Sigmoid colon (tissue), 6 donors: ENCODE measurements at regions not wholly inside any gene's neighbourhood (a gene's known extent, or its start where the extent isn't known, plus 50 kb on each side); places are given as distances from the start of the nearest gene placed in this dataset.
"Not testable (repeated sequence)": the region's sequence is repeated elsewhere in the genome, so short reads cannot be mapped to it uniquely, and the experiment has no call there.

Experiments used
- DNase-seq: peaks from one replicate; pipeline ENCODE4 v3.0.0-alpha.2; 2019
- H3K27ac ChIP-seq, 4 donors: fragments of 200-600 bp; sonication (generic); one replicate each; pipeline ENCODE4 v1.5.1; 2016 to 2019; ENCODE audit warnings: mild to moderate bottlenecking in 1 of 4
- H3K27me3 ChIP-seq, 3 donors: fragments of 200-600 bp; sonication (generic); one replicate each; pipeline ENCODE4 v1.5.1; 2019; ENCODE audit warnings: mild to moderate bottlenecking in 1 of 3
- H3K36me3 ChIP-seq, 4 donors: fragments of 200-600 bp; sonication (generic); one replicate each; pipeline ENCODE4 v1.5.1; 2016 to 2019
- H3K4me1 ChIP-seq, 4 donors: fragments of 200-600 bp; sonication (generic); one replicate each; pipeline ENCODE4 v1.5.1; 2017 to 2019
- H3K4me3 ChIP-seq, 4 donors: fragments of 200-600 bp; sonication (generic); one replicate each; pipeline ENCODE4 v1.5.1; 2017 to 2019; ENCODE audit warnings: mild to moderate bottlenecking in 2 of 4, moderate library complexity in 1 of 4
- H3K9me3 ChIP-seq, 4 donors: fragments of 200-600 bp in 3 of 4; sonication (generic) in 3 of 4; one replicate each; pipeline versions ENCODE4 v1.5.1 to v1.6.1; 2013 to 2019
- CTCF ChIP-seq, 4 experiments: fragments of 450-650 bp in 3 of 4; fragments of 200-600 bp in 1 of 4; IDR thresholded peaks; one replicate each; pipeline ENCODE4 v1.5.1; 2016 to 2019; ENCODE audit warnings: antibody characterized with exemption in 4 of 4, mild to moderate bottlenecking in 3 of 4, moderate library complexity in 2 of 4
- EP300 ChIP-seq, 4 donors: sonication (generic); formaldehyde crosslinking; IDR thresholded peaks; one replicate each; pipeline ENCODE4 v1.6.1; 2017; ENCODE audit warnings: antibody characterized with exemption in 4 of 4
- POLR2A ChIP-seq, 2 donors: fragments of 450-650 bp; IDR thresholded peaks; one replicate each; pipeline ENCODE4 v1.6.1; 2016; ENCODE audit warnings: antibody characterized with exemption in 2 of 2, mild to moderate bottlenecking in 2 of 2, moderate library complexity in 2 of 2
- POLR2AphosphoS5 ChIP-seq, 4 donors: sonication (generic); formaldehyde crosslinking; IDR thresholded peaks; one replicate each; pipeline ENCODE4 v1.6.1; 2017; ENCODE audit warnings: antibody characterized with exemption in 4 of 4
- WGBS, 2 donors: extraction: QIAGEN DNeasy Blood & Tissue Kit; methylation state at CpG; one replicate each; pipeline ENCODE4 v1.1.7; 2013; 5-methylcytosine and 5-hydroxymethylcytosine counted together
- intact Hi-C: fragments of 100-400 bp; cut with DNase I; formaldehyde crosslinking; loops from one replicate; pipeline ENCODE4 v1.15.1; 2023
- donor health status: healthy with polysubstance abuse.
- donor health status: healthy.

GRCh38 chr15:88965097-88965496 lies 51.9 kb upstream of the MFGE8 start:
- H3K36me3 ChIP-seq, H3K4me1 ChIP-seq, H3K27me3 ChIP-seq, DNase-seq, H3K4me3 ChIP-seq, intact Hi-C loops, H3K27ac ChIP-seq: not testable (repeated sequence)
- 96 to 100% methylated on average over 1 of the region's 1 CpG for WGBS, 2 donors
- peaks cover 0 to 11% (median 7%) of the 10 kb centered on the region in 4 donors for H3K9me3 ChIP-seq

DNA sequence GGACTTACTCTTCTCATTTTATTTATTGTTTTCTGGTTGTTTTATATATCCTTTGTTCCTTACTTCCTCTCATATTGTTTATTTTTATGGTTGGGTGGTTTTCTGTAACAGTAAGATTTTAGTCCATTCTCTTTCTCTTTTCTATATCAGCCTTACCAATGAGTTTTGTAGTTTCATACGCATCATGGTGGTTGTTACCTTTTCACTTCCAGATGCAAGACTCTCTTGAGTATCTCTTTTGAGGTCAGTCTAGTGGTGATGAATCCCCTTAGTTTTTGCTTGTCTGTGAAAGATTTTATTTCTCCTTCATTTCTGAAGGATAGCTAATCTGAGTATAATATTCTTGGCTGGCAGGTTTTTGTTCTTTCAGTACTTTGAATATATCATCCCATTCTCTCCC lies 57.1 kb upstream of the MFGE8 start:
- no peak for DNase-seq
- intact Hi-C loops, result no loop called here
- Histone ChIP-seq H3K4me3 (no peak overlapping the region), H3K27ac (no peak overlapping the region), H3K36me3 (no peaks in the 10 kb centered on the region), H3K27me3 (no peaks in the 10 kb centered on the region), H3K9me3 (peaks cover 0 to 2% (median under 1%) of the 10 kb centered on the region in 4 donors), H3K4me1 (no peaks in the 10 kb centered on the region)
- WGBS, 2 donors, result 0 to 59% methylated on average over 1 of the region's 1 CpG
- TF ChIP-seq EP300 (IDR thresholded peaks at IDR 0.05) (no peak), CTCF (IDR thresholded peaks at IDR 0.05) (no peak), POLR2AphosphoS5 (IDR thresholded peaks at IDR 0.05) (no peak), POLR2A (IDR thresholded peaks at IDR 0.05) (no peak)

DNA sequence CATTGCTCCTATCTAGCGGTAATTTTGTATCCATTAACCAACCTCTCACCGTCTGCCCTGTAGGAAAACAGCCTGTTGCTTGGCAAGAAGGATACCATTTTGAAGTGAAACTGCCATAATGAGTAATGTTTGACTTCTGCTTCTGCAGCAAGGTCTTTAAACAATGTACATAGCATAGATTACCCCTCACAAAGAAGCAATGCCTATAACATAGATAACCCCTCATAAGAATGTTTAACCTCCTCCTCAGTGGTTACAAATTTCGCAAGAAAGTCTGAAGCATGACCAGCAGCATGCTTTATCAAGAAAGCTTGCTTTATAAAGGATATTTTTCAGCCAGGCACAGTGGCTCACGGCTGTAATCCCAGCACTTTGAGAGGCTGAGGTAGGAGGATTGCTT lies 61.2 kb upstream of the MFGE8 start:
- TF ChIP-seq EP300 (IDR thresholded peaks at IDR 0.05), result no peak
- no peak for TF ChIP-seq CTCF (IDR thresholded peaks at IDR 0.05)
- no peak for TF ChIP-seq POLR2A (IDR thresholded peaks at IDR 0.05)
- TF ChIP-seq POLR2AphosphoS5 (IDR thresholded peaks at IDR 0.05), result no peak
- H3K4me3 ChIP-seq, result no peak overlapping the region
- intact Hi-C loops, result no loop called here
- DNase-seq, result no peak
- H3K4me1 ChIP-seq, result no peaks in the 10 kb centered on the region
- no peaks in the 10 kb centered on the region for H3K9me3 ChIP-seq
- WGBS, 2 donors, result 19 to 63% methylated on average over 4 of the region's 4 CpGs
- no peaks in the 10 kb centered on the region for H3K27me3 ChIP-seq
- H3K27ac ChIP-seq, result no peak overlapping the region
- no peaks in the 10 kb centered on the region for H3K36me3 ChIP-seq

- no peaks in the 10 kb centered on the region for H3K4me1 ChIP-seq
- no peak for TF ChIP-seq CTCF (IDR thresholded peaks at IDR 0.05)
- no peak for TF ChIP-seq EP300 (IDR thresholded peaks at IDR 0.05)
- TF ChIP-seq POLR2A (IDR thresholded peaks at IDR 0.05), result no peak
- TF ChIP-seq POLR2AphosphoS5 (IDR thresholded peaks at IDR 0.05), result no peak
- no peaks in the 10 kb centered on the region for H3K36me3 ChIP-seq
- no peaks in the 10 kb centered on the region for H3K9me3 ChIP-seq
- H3K27ac ChIP-seq, result no peak overlapping the region
- intact Hi-C loops, result no loop called here
- DNase-seq, result no peak
- H3K4me3 ChIP-seq, result no peak overlapping the region
- no peaks in the 10 kb centered on the region for H3K27me3 ChIP-seq
Measured at GRCh38 chr15:88975891-88976290, 62.7 kb upstream of the MFGE8 start.

GRCh38 chr15:88976656-88977055 lies 63.5 kb upstream of the MFGE8 start:
- H3K27me3 ChIP-seq, result no peaks in the 10 kb centered on the region
- no peaks in the 10 kb centered on the region for H3K4me1 ChIP-seq
- TF ChIP-seq POLR2AphosphoS5 (IDR thresholded peaks at IDR 0.05), result no peak
- no peak for TF ChIP-seq EP300 (IDR thresholded peaks at IDR 0.05)
- TF ChIP-seq CTCF (IDR thresholded peaks at IDR 0.05), result no peak
- H3K27ac ChIP-seq, result no peak overlapping the region
- H3K4me3 ChIP-seq, result no peak overlapping the region
- intact Hi-C loops, result no loop called here
- DNase-seq, result no peak
- WGBS, 2 donors, result 61 to 86% methylated on average over 2 of the region's 2 CpGs
- H3K36me3 ChIP-seq, result no peaks in the 10 kb centered on the region
- no peaks in the 10 kb centered on the region for H3K9me3 ChIP-seq
